GM12878 (cell line): ENCODE measurements at regions not wholly inside any gene's neighbourhood (a gene's known extent, or its start where the extent isn't known, plus 50 kb on each side); places are given as distances from the start of the nearest gene placed in this dataset.

Source experiments
- ATAC-seq: fragments of 200-7000 bp; cut with Tn5 transposase; 3 replicates; pipeline ENCODE4 v1.9.1; 2020; ENCODE audit warnings: mild to moderate bottlenecking, moderate library complexity
- BruUV-seq: library from RNA; stranded (reverse); fragments of 400-500 nt; replicated peaks from 2 replicates; lab custom pipeline; 2021; lab: Mats Ljungman, UMichigan
- CTCF ChIA-PET: fragments of 300-600 bp; sonication (Branson Sonifier 250); formaldehyde crosslinking; extraction: SDS; loops from one replicate; lab custom pipeline; 2021; ENCODE audit warnings: inconsistent platforms; lab: Yijun Ruan, JAX
- POLR2A ChIA-PET: fragments of 350-600 bp; formaldehyde crosslinking; extraction: SDS; loops from one replicate; lab custom pipeline; 2021; ENCODE audit warnings: inconsistent platforms; lab: Charles Lee
- RAD21 ChIA-PET: fragments of 300-600 bp; sonication (Branson Sonifier 250); formaldehyde crosslinking; loops from one replicate; lab custom pipeline; 2023; ENCODE audit warnings: antibody characterized with exemption; ENCODE audit not compliant: unreplicated experiment; lab: Charles Lee
- SMC1A ChIA-PET: fragments of 300-600 bp; sonication (Branson Sonifier 250); formaldehyde crosslinking; loops from one replicate; lab custom pipeline; 2023; ENCODE audit not compliant: unreplicated experiment, uncharacterized antibody; lab: Charles Lee
- DNase-seq: peaks from one replicate; pipeline ENCODE4 v3.0.0-alpha.2; 2011; ENCODE audit warnings: low read depth, low spot score
- FAIRE-seq: peaks from 3 replicates; lab custom pipeline; 2011; peaks lifted over from hg19 to GRCh38; lab: Jason Lieb, UNC
- H2AFZ ChIP-seq: 2 replicates; pipeline ENCODE4 v1.6.0; 2011; ENCODE audit warnings: low read depth, low read length, control low read depth; ENCODE audit not compliant: control insufficient read depth
- H3K27ac ChIP-seq: 2 replicates; pipeline ENCODE4 v1.5.1; 2011; ENCODE audit warnings: control low read depth; ENCODE audit not compliant: control insufficient read depth, insufficient read depth
- H3K27me3 ChIP-seq, 2 experiments: replicated peaks in 1 of 2; 2 replicates each; pipeline versions ENCODE4 v1.6.0 to v1.6.1; 2011; ENCODE audit warnings: low read length in 1 of 2; ENCODE audit not compliant: control insufficient read depth in 2 of 2, insufficient read depth in 2 of 2
- H3K36me3 ChIP-seq, 2 experiments: 2 replicates each; pipeline ENCODE4 v1.5.1; 2011; ENCODE audit warnings: low read length in 1 of 2; ENCODE audit not compliant: control insufficient read depth in 2 of 2, insufficient read depth in 2 of 2
- H3K4me1 ChIP-seq: 2 replicates; pipeline ENCODE4 v1.6.1; 2011; ENCODE audit warnings: mild to moderate bottlenecking, low read length, moderate library complexity, mixed read lengths; ENCODE audit not compliant: control insufficient read depth, insufficient read depth
- H3K4me2 ChIP-seq: 2 replicates; pipeline ENCODE4 v1.6.0; 2011; ENCODE audit warnings: control low read depth; ENCODE audit not compliant: control insufficient read depth, insufficient read depth
- H3K4me3 ChIP-seq: fragments of 200-600 bp; sonication (generic); 2 replicates; pipeline ENCODE4 v1.5.1; 2016
- H3K79me2 ChIP-seq: 2 replicates; pipeline ENCODE4 v1.6.0; 2011; ENCODE audit warnings: low read length; ENCODE audit not compliant: control insufficient read depth, insufficient read depth
- H3K9ac ChIP-seq: 2 replicates; pipeline ENCODE4 v1.8.0; 2011; ENCODE audit warnings: low read length, control low read depth, mixed read lengths; ENCODE audit not compliant: control insufficient read depth, insufficient read depth
- H3K9me3 ChIP-seq: replicated peaks from 3 replicates; pipeline ENCODE4 v1.5.1; 2011; ENCODE audit warnings: mild to moderate bottlenecking, low read length; ENCODE audit not compliant: control insufficient read depth, insufficient read depth
- H4K20me1 ChIP-seq: 2 replicates; pipeline ENCODE4 v1.6.0; 2011; ENCODE audit not compliant: control insufficient read depth, insufficient read depth
- BMI1 ChIP-seq: fragments of 450-650 bp; IDR thresholded peaks from 2 replicates; pipeline ENCODE4 v1.6.1; 2016; ENCODE audit warnings: mild to moderate bottlenecking, moderate library complexity, borderline replicate concordance
- E4F1 ChIP-seq: fragments of 450-650 bp; IDR thresholded peaks from 2 replicates; pipeline ENCODE4 v1.6.1; 2018; ENCODE audit warnings: borderline replicate concordance, mild to moderate bottlenecking; ENCODE audit not compliant: partially characterized antibody
- EED ChIP-seq: sonication (generic); IDR thresholded peaks from 2 replicates; pipeline ENCODE4 v1.6.1; 2016; ENCODE audit warnings: antibody characterized with exemption, low read depth
- HDAC6 ChIP-seq: fragments of 200-600 bp; sonication (generic); IDR thresholded peaks from one replicate; pipeline ENCODE4 v1.8.0; 2017; ENCODE audit warnings: antibody characterized with exemption; ENCODE audit not compliant: unreplicated experiment
- MEF2B ChIP-seq: fragments of 450-650 bp; IDR thresholded peaks from 2 replicates; pipeline ENCODE4 v1.6.1; 2018; ENCODE audit warnings: mild to moderate bottlenecking, moderate library complexity; ENCODE audit not compliant: partially characterized antibody, poor library complexity, severe bottlenecking
- NR2C2 ChIP-seq: IDR thresholded peaks from 2 replicates; pipeline ENCODE4 v1.6.1; 2011; ENCODE audit warnings: borderline replicate concordance, low read depth; ENCODE audit not compliant: control insufficient read depth, insufficient read length
- SUZ12 ChIP-seq: fragments of 200-600 bp; sonication (generic); IDR thresholded peaks from one replicate; pipeline ENCODE4 v1.6.1; 2018; ENCODE audit warnings: antibody characterized with exemption, mild to moderate bottlenecking; ENCODE audit not compliant: unreplicated experiment
- ZBTB33 ChIP-seq: fragments of 450-650 bp; IDR thresholded peaks from 2 replicates; pipeline ENCODE4 v1.6.1; 2017; ENCODE audit warnings: mild to moderate bottlenecking
- ZNF687 ChIP-seq: fragments of 450-650 bp; IDR thresholded peaks from 2 replicates; pipeline ENCODE4 v1.6.1; 2017; ENCODE audit warnings: mild to moderate bottlenecking, moderate library complexity
- WGBS: methylation state at CpG from one replicate; pipeline ENCODE4 v1.1.6; 2016; ENCODE audit warnings: low lambda C conversion rate; ENCODE audit not compliant: insufficient replicate concordance, insufficient coverage; ENCODE audit errors: missing lambda C conversion rate; 5-methylcytosine and 5-hydroxymethylcytosine counted together
- in situ Hi-C: fragments of 300-500 bp; cut with MboI; formaldehyde crosslinking; loops from 9 replicates; pipeline ENCODE4 v1.14.3; 2018; ENCODE audit warnings: mixed read lengths
- intact Hi-C: fragments of 100-400 bp; cut with micrococcal nuclease; formaldehyde crosslinking; loops from one replicate; pipeline ENCODE4 v1.14.2; 2022; ENCODE audit not compliant: unreplicated experiment

- no peak for TF ChIP-seq ZNF687
- no peak for TF ChIP-seq BMI1
- TF ChIP-seq, all 136 proteins: peak for 0
These were observed 59.8 kb upstream of the SEPTIN5 start (continued) for GRCh38 chr22:19654338-19654987.

- Histone ChIP-seq H2AFZ (no peak overlapping the region), H3K4me3 (no peak overlapping the region), H4K20me1 (no peaks in the 10 kb centered on the region), H3K27ac (no peak overlapping the region), H3K9ac (no peak overlapping the region), H3K4me1 (no peaks in the 10 kb centered on the region), H3K27me3 (no peaks in the 10 kb centered on the region), H3K36me3 (no peaks in the 10 kb centered on the region), H3K79me2 (no peaks in the 10 kb centered on the region), H3K4me2 (no peak overlapping the region), H3K9me3 (no peaks in the 10 kb centered on the region)
- POLR2A ChIA-PET, result no interaction called here
- DNase-seq (no peak), ATAC-seq (no peak), FAIRE-seq (no peak)
- in situ Hi-C loops, result no loop called here
- SMC1A ChIA-PET, result no interaction called here
- 53% methylated on average over 5 of the region's 5 CpGs for WGBS
- CTCF ChIA-PET, result no interaction called here
- intact Hi-C loops, result no loop called here
- RAD21 ChIA-PET, result no interaction called here
- no TSS peak for BruUV-seq
- no peak for TF ChIP-seq E4F1
- TF ChIP-seq SUZ12, result no peak
- no peak for TF ChIP-seq HDAC6
- no peak for TF ChIP-seq MEF2B
- no peak for TF ChIP-seq NR2C2
- TF ChIP-seq EED, result no peak
- TF ChIP-seq ZBTB33, result no peak
These were observed 58.9 kb upstream of the SEPTIN5 start for GRCh38 chr22:19655399-19655798.
